ENCODE measurements at regions not wholly inside any gene's neighbourhood (a gene's known extent, or its start where the extent isn't known, plus 50 kb on each side); places are given as distances from the start of the nearest gene placed in this dataset.

GRCh38 chr15:66945286-66945685 is 120.1 kb upstream of the SMAD3 start:
- no peak for DNase-seq (ENCODE audit: low read depth in 2 of 2)

- no peak for DNase-seq (ENCODE audit: low read depth in 2 of 2)
These were observed 119.6 kb upstream of the SMAD3 start for GRCh38 chr15:66945842-66946241.

- DNase-seq (ENCODE audit: low read depth in 2 of 2), result peak; percentile 46 to 61
These were observed 118.7 kb upstream of the SMAD3 start for GRCh38 chr15:66946578-66947164.

GRCh38 chr15:66947471-66947870 is 117.9 kb upstream of the SMAD3 start:
- DNase-seq (ENCODE audit: low read depth in 2 of 2), result no peak

GRCh38 chr15:66948294-66948693 is 117.1 kb upstream of the SMAD3 start:
- no peak for DNase-seq (ENCODE audit: low read depth in 2 of 2)

- no peak for DNase-seq (ENCODE audit: low read depth in 2 of 2)
These were observed 115.3 kb upstream of the SMAD3 start for GRCh38 chr15:66950114-66950513.

- no peak for DNase-seq (ENCODE audit: low read depth in 2 of 2)
These were observed 113.7 kb upstream of the SMAD3 start for GRCh38 chr15:66951531-66952320.

GRCh38 chr15:66952756-66953522 is 112.5 kb upstream of the SMAD3 start:
- no peak for DNase-seq (ENCODE audit: low read depth in 2 of 2)

GRCh38 chr15:66953523-66954229 is 111.7 kb upstream of the SMAD3 start:
- DNase-seq (ENCODE audit: low read depth in 2 of 2), result no peak

- DNase-seq (ENCODE audit: low read depth in 2 of 2), result no peak
These were observed 110.8 kb upstream of the SMAD3 start for GRCh38 chr15:66954601-66955000.

- DNase-seq (ENCODE audit: low read depth in 2 of 2), result no peak
These were observed 110.3 kb upstream of the SMAD3 start for GRCh38 chr15:66955001-66955516.

GRCh38 chr15:66955871-66956585 is 109.4 kb upstream of the SMAD3 start:
- DNase-seq (ENCODE audit: low read depth in 2 of 2), result no peak

- DNase-seq (ENCODE audit: low read depth in 2 of 2), result no peak
These were observed 108.6 kb upstream of the SMAD3 start for GRCh38 chr15:66956672-66957430.

- no peak for DNase-seq (ENCODE audit: low read depth in 2 of 2)
These were observed 108.0 kb upstream of the SMAD3 start for GRCh38 chr15:66957431-66957720.

- DNase-seq (ENCODE audit: low read depth in 2 of 2), result no peak
These were observed 106.3 kb upstream of the SMAD3 start for GRCh38 chr15:66959066-66959465.

- DNase-seq (ENCODE audit: low read depth in 2 of 2), result no peak
These were observed 105.5 kb upstream of the SMAD3 start for GRCh38 chr15:66959875-66960274.

- no peak for DNase-seq (ENCODE audit: low read depth in 2 of 2)
These were observed 104.9 kb upstream of the SMAD3 start for GRCh38 chr15:66960519-66960918.

- no peak for DNase-seq (ENCODE audit: low read depth in 2 of 2)
These were observed 104.0 kb upstream of the SMAD3 start for GRCh38 chr15:66961407-66961884.

GRCh38 chr15:66961901-66962300 is 103.5 kb upstream of the SMAD3 start:
- no peak for DNase-seq (ENCODE audit: low read depth in 2 of 2)

- no peak for DNase-seq (ENCODE audit: low read depth in 2 of 2)
These were observed 102.9 kb upstream of the SMAD3 start for GRCh38 chr15:66962522-66962921.

GRCh38 chr15:66963084-66963483 is 102.3 kb upstream of the SMAD3 start:
- DNase-seq (ENCODE audit: low read depth in 2 of 2), result no peak
